HepG2 (cell line): ENCODE measurements at regions not wholly inside any gene's neighbourhood (a gene's known extent, or its start where the extent isn't known, plus 50 kb on each side); places are given as distances from the start of the nearest gene placed in this dataset.

Experiments used
- GTF3A ChIP-seq: sonication (generic); formaldehyde crosslinking; conservative IDR thresholded peaks from 2 replicates; pipeline ENCODE4 v1.4.0; 2020; ENCODE audit warnings: mild to moderate bottlenecking, missing genetic modification reagents
- KDM4B ChIP-seq: sonication (generic); formaldehyde crosslinking; IDR thresholded peaks from 2 replicates; pipeline ENCODE4 v1.4.0; 2020; ENCODE audit warnings: missing genetic modification reagents
- LCORL ChIP-seq, 2 experiments: fragments of 450-650 bp in 1 of 2; sonication (generic) in 1 of 2; formaldehyde crosslinking in 1 of 2; IDR thresholded peaks; 2 replicates each; pipeline versions ENCODE4 v1.5.0 to v1.6.1; 2017 to 2020; ENCODE audit warnings: antibody characterized with exemption in 1 of 2, missing genetic modification reagents in 1 of 2
- MAF1 ChIP-seq: sonication (generic); formaldehyde crosslinking; IDR thresholded peaks from 2 replicates; pipeline ENCODE4 v1.5.0; 2020; ENCODE audit warnings: missing genetic modification reagents, borderline replicate concordance
- PHB2 ChIP-seq: fragments of 450-650 bp; IDR thresholded peaks from 2 replicates; pipeline ENCODE4 v1.6.1; 2018; ENCODE audit not compliant: partially characterized antibody
- SMAD9 ChIP-seq: sonication (generic); formaldehyde crosslinking; IDR thresholded peaks from 2 replicates; pipeline ENCODE4 v1.5.1; 2020; ENCODE audit warnings: mild to moderate bottlenecking, missing genetic modification reagents
- TBX2 ChIP-seq: sonication (generic); formaldehyde crosslinking; IDR thresholded peaks from 2 replicates; pipeline ENCODE4 v1.5.0; 2020; ENCODE audit warnings: missing genetic modification reagents, mild to moderate bottlenecking, borderline replicate concordance
- TF ChIP-seq, protein P1 (sequence below): sonication (generic); formaldehyde crosslinking; IDR thresholded peaks from 2 replicates; pipeline ENCODE4 v1.5.1; 2020; ENCODE audit warnings: missing genetic modification reagents, mild to moderate bottlenecking, borderline replicate concordance
- TF ChIP-seq, protein P2 (sequence below): sonication (generic); formaldehyde crosslinking; IDR thresholded peaks from 2 replicates; pipeline ENCODE4 v1.8.0; 2022; ENCODE audit warnings: mild to moderate bottlenecking, missing genetic modification reagents; ENCODE audit not compliant: insufficient replicate concordance
- TF ChIP-seq, protein P3 (sequence below): sonication (generic); formaldehyde crosslinking; IDR thresholded peaks from 2 replicates; pipeline ENCODE4 v1.4.0; 2020; ENCODE audit warnings: missing genetic modification reagents

DNA sequence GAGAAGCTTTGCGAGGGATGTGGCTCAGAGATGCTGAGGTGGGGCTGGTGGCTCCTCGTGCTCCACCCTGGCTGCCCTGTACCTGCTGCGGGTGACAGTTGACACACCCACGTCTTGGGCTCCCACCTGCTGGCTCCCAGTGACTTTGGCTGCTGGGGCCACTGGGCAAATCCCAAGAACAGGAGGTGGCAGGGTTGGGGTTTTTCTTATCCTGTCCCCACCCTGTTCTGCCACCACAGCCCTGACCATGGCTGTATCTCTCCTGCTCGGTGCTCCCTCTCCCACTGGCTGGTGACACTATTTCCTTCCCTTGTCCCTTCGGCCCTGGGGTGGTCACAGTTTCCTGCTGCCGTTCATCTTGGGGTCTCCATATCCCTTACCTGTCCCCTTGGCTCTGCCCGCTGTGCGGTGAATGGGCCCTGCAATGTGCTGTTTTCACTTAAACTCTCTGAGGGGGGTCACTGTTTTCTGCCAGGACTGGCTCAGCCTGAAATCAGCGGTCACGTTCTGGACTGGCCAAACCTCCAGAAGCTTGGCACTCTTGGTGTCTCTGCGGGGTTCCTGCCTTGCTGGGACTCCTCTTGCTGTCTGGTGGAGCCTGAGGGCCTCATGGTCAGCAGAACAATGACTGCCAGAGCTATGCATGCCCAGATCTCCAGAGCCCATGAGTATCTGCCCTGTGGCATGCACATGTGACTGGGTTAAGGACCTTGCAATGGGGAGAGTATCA is 144.2 kb downstream of the IRF8 start (continued):
- TF ChIP-seq, protein P1, sequence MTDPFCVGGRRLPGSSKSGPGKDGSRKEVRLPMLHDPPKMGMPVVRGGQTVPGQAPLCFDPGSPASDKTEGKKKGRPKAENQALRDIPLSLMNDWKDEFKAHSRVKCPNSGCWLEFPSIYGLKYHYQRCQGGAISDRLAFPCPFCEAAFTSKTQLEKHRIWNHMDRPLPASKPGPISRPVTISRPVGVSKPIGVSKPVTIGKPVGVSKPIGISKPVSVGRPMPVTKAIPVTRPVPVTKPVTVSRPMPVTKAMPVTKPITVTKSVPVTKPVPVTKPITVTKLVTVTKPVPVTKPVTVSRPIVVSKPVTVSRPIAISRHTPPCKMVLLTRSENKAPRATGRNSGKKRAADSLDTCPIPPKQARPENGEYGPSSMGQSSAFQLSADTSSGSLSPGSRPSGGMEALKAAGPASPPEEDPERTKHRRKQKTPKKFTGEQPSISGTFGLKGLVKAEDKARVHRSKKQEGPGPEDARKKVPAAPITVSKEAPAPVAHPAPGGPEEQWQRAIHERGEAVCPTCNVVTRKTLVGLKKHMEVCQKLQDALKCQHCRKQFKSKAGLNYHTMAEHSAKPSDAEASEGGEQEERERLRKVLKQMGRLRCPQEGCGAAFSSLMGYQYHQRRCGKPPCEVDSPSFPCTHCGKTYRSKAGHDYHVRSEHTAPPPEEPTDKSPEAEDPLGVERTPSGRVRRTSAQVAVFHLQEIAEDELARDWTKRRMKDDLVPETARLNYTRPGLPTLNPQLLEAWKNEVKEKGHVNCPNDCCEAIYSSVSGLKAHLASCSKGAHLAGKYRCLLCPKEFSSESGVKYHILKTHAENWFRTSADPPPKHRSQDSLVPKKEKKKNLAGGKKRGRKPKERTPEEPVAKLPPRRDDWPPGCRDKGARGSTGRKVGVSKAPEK (CRISPR knock-in tag), result no peak
- TF ChIP-seq GTF3A (CRISPR knock-in tag) (no peak), KDM4B (CRISPR knock-in tag) (no peak), MAF1 (CRISPR knock-in tag) (no peak), TBX2 (CRISPR knock-in tag) (no peak), LCORL (IDR thresholded peaks at IDR 0.05) (no peak), LCORL (CRISPR knock-in tag; IDR thresholded peaks at IDR 0.05) (no peak), SMAD9 (CRISPR knock-in tag) (no peak), PHB2 (no peak)
- TF ChIP-seq, protein P2, sequence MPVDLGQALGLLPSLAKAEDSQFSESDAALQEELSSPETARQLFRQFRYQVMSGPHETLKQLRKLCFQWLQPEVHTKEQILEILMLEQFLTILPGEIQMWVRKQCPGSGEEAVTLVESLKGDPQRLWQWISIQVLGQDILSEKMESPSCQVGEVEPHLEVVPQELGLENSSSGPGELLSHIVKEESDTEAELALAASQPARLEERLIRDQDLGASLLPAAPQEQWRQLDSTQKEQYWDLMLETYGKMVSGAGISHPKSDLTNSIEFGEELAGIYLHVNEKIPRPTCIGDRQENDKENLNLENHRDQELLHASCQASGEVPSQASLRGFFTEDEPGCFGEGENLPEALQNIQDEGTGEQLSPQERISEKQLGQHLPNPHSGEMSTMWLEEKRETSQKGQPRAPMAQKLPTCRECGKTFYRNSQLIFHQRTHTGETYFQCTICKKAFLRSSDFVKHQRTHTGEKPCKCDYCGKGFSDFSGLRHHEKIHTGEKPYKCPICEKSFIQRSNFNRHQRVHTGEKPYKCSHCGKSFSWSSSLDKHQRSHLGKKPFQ (CRISPR knock-in tag), result no peak
- TF ChIP-seq, protein P3, sequence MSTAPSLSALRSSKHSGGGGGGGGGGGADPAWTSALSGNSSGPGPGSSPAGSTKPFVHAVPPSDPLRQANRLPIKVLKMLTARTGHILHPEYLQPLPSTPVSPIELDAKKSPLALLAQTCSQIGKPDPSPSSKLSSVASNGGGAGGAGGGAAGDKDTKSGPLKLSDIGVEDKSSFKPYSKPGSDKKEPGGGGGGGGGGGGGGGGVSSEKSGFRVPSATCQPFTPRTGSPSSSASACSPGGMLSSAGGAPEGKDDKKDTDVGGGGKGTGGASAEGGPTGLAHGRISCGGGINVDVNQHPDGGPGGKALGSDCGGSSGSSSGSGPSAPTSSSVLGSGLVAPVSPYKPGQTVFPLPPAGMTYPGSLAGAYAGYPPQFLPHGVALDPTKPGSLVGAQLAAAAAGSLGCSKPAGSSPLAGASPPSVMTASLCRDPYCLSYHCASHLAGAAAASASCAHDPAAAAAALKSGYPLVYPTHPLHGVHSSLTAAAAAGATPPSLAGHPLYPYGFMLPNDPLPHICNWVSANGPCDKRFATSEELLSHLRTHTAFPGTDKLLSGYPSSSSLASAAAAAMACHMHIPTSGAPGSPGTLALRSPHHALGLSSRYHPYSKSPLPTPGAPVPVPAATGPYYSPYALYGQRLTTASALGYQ (CRISPR knock-in tag), result no peak
